Tibial artery (tissue), 4 donors: ENCODE measurements at regions not wholly inside any gene's neighbourhood (a gene's known extent, or its start where the extent isn't known, plus 50 kb on each side); places are given as distances from the start of the nearest gene placed in this dataset.

Source experiments
- DNase-seq, 2 donors: peaks; one replicate each; pipeline ENCODE4 v3.0.0-alpha.2; 2019
- H3K27ac ChIP-seq, 2 donors: fragments of 200-600 bp; sonication (generic) in 1 of 2; 1 replicate in 1 of 2; 2 replicates in 1 of 2; pipeline ENCODE4 v1.5.1; 2018 to 2019; ENCODE audit warnings: mild to moderate bottlenecking in 1 of 2
- H3K27me3 ChIP-seq, 2 donors: fragments of 200-600 bp; sonication (generic) in 1 of 2; one replicate each; pipeline versions ENCODE4 v1.5.1 to v1.6.0; 2016 to 2019
- H3K36me3 ChIP-seq, 3 donors: fragments of 200-600 bp; sonication (generic) in 2 of 3; one replicate each; pipeline ENCODE4 v1.5.1; 2016 to 2019; ENCODE audit warnings: mild to moderate bottlenecking in 2 of 3
- H3K4me1 ChIP-seq, 4 donors: fragments of 200-600 bp; sonication (generic) in 2 of 4; 1 replicate in 3 of 4; 2 replicates in 1 of 4; pipeline ENCODE4 v1.5.1; 2016 to 2019
- H3K4me3 ChIP-seq, 2 donors: fragments of 200-600 bp; sonication (generic) in 1 of 2; 1 replicate in 1 of 2; 2 replicates in 1 of 2; pipeline ENCODE4 v1.5.1; 2018 to 2019; ENCODE audit warnings: mild to moderate bottlenecking in 2 of 2
- H3K9me3 ChIP-seq, 3 donors: fragments of 200-600 bp; sonication (generic) in 1 of 3; one replicate each; pipeline ENCODE4 v1.5.1; 2016 to 2019
- CTCF ChIP-seq, 2 experiments: fragments of 200-600 bp in 1 of 2; fragments of 450-650 bp in 1 of 2; IDR thresholded peaks; one replicate each; pipeline ENCODE4 v1.5.1; 2017 to 2019; ENCODE audit warnings: antibody characterized with exemption in 2 of 2, mild to moderate bottlenecking in 1 of 2, moderate library complexity in 1 of 2
- intact Hi-C: fragments of 100-400 bp; cut with DNase I; formaldehyde crosslinking; loops from one replicate; pipeline ENCODE4 v1.15.0; 2023; ENCODE audit warnings: low total_unique reads

- Histone ChIP-seq H3K36me3 (no peaks in the 10 kb centered on the region), H3K27me3 (no peaks in the 10 kb centered on the region), H3K9me3 (no peaks in the 10 kb centered on the region), H3K4me1 (no peaks in the 10 kb centered on the region), H3K4me3 (no peak overlapping the region), H3K27ac (no peak overlapping the region)
- DNase-seq = no peak
- intact Hi-C loops = no loop called here
- no peak for TF ChIP-seq CTCF (IDR thresholded peaks at IDR 0.05)
Measured at GRCh38 chr2:180677930-180678624, 302.3 kb upstream of the UBE2E3 start.

DNA sequence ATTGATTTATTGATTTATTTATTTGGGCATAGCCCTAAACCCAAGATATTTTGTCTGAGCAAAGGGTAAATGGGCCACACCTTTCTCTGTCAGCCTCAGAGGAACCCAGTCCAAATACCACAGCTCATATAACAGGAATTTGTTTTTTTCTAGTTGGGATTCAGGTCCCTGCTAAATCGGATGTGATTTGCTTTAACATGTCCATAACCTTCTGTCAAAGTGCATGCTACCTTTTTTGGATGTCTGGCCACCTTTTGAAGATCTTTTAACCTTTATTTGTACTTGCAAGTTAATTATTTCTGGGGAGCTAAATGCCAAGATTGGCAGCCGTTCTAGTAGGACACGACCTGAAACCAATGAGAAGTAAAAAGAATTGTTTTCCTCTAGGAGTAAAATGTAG is 303.2 kb upstream of the UBE2E3 start:
- Histone ChIP-seq H3K9me3 (no peaks in the 10 kb centered on the region), H3K36me3 (no peaks in the 10 kb centered on the region), H3K27me3 (no peaks in the 10 kb centered on the region), H3K27ac (no peak overlapping the region), H3K4me3 (no peak overlapping the region), H3K4me1 (no peaks in the 10 kb centered on the region)
- no peak for DNase-seq
- no peak for TF ChIP-seq CTCF (IDR thresholded peaks at IDR 0.05)
- intact Hi-C loops = no loop called here

GRCh38 chr2:180676520-180677025 is 303.8 kb upstream of the UBE2E3 start:
- no peaks in the 10 kb centered on the region for H3K9me3 ChIP-seq
- intact Hi-C loops = no loop called here
- TF ChIP-seq CTCF (IDR thresholded peaks at IDR 0.05) = no peak
- no peak for DNase-seq
- H3K27ac ChIP-seq = no peak overlapping the region
- H3K4me3 ChIP-seq = no peak overlapping the region
- H3K27me3 ChIP-seq = no peaks in the 10 kb centered on the region
- no peaks in the 10 kb centered on the region for H3K36me3 ChIP-seq
- H3K4me1 ChIP-seq = no peaks in the 10 kb centered on the region

- Histone ChIP-seq H3K27me3 (no peaks in the 10 kb centered on the region), H3K27ac (no peak overlapping the region), H3K36me3 (no peaks in the 10 kb centered on the region), H3K9me3 (no peaks in the 10 kb centered on the region), H3K4me1 (no peaks in the 10 kb centered on the region), H3K4me3 (no peak overlapping the region)
- TF ChIP-seq CTCF (IDR thresholded peaks at IDR 0.05) = no peak
- DNase-seq = no peak
- intact Hi-C loops = no loop called here
Measured at GRCh38 chr2:180675170-180675569, 305.2 kb upstream of the UBE2E3 start.

GRCh38 chr2:180672377-180672776 is 308.0 kb upstream of the UBE2E3 start:
- Histone ChIP-seq H3K27me3 (no peaks in the 10 kb centered on the region), H3K27ac (no peak overlapping the region), H3K4me3 (no peak overlapping the region), H3K36me3 (no peaks in the 10 kb centered on the region), H3K4me1 (no peaks in the 10 kb centered on the region), H3K9me3 (no peaks in the 10 kb centered on the region)
- no peak for DNase-seq
- no peak for TF ChIP-seq CTCF (IDR thresholded peaks at IDR 0.05)
- intact Hi-C loops = no loop called here
